ENCODE measurements at regions not wholly inside any gene's neighbourhood (a gene's known extent, or its start where the extent isn't known, plus 50 kb on each side); places are given as distances from the start of the nearest gene placed in this dataset. TPM values are rescaled to one million over a fixed set of nuclear protein-coding genes. Genes with fewer than 3 reads are reported as not detected.

GRCh38 chr2:201532686-201533304, 81.3 kb downstream of the STRADB start:
- in situ Hi-C loops (cut with MboI; ENCODE audit: low sequenced_read_pairs): no loop called here
- H3K27ac ChIP-seq (ENCODE audit: insufficient read depth, low read length): no peak overlapping the region
- no TSS peak for BruUV-seq (replicated peaks)

More at GRCh38 chr2:201532686-201533304, 81.3 kb downstream of the STRADB start:
- H2AFZ ChIP-seq (replicated peaks; ENCODE audit: low read length, poor library complexity): no peak overlapping the region
- no peak overlapping the region for H3K14ac ChIP-seq (replicated peaks; ENCODE audit: low read depth, low read length)
- ChIA-PET CTCF (no interaction called here), POLR2A (ENCODE audit: unreplicated experiment) (no interaction called here)
- H3K4me3 ChIP-seq (ENCODE audit: insufficient read depth, low read depth, low read length): no peak overlapping the region
- WGBS, 2 experiments (ENCODE audit: extremely low coverage in 2 of 2, insufficient read length in 1 of 2): 23% methylated on average over 2 of the region's 2 CpGs; no CpG with 5 or more reads in 1 of the 2 experiments
- peak overlapping the region; percentile 76 for H2BK120ac ChIP-seq (ENCODE audit: low read depth, low read length)
- dilution Hi-C loops (cut with HindIII; ENCODE audit: low sequenced_read_pairs, unreplicated experiment) (no loop called here), intact Hi-C loops (cut with micrococcal nuclease) (no loop called here)
- no peak overlapping the region for H3K9ac ChIP-seq (ENCODE audit: low read depth, low read length)
- H4K91ac ChIP-seq (ENCODE audit: insufficient read depth, low read depth, low read length): no peak overlapping the region
- H3K4me1 ChIP-seq (ENCODE audit: control insufficient read depth, insufficient read depth, low read length): no peaks in the 10 kb centered on the region
- no peak overlapping the region for H3K18ac ChIP-seq (ENCODE audit: low read depth, low read length)
- no peak overlapping the region for H4K5ac ChIP-seq (ENCODE audit: low read depth, low read length)
- H2AK5ac ChIP-seq (ENCODE audit: low read depth, low read length): no peak overlapping the region
- peak overlapping the region; percentile 17; the same call in 1 of the 2 replicates for H3K4ac ChIP-seq (ENCODE audit: low read depth, low read length)
- H3K9me1 ChIP-seq (ENCODE audit: insufficient read depth, low read length): no peaks in the 10 kb centered on the region
- ATAC-seq (ENCODE audit: low read depth): peak; percentile 87
- H3K27me3 ChIP-seq (ENCODE audit: control insufficient read depth, insufficient read depth, low read length): no peaks in the 10 kb centered on the region
- no peaks in the 10 kb centered on the region for H3K36me3 ChIP-seq (ENCODE audit: control insufficient read depth, insufficient read depth, low read length)
- H3K4me2 ChIP-seq (ENCODE audit: low read depth, low read length): no peak overlapping the region
- H2BK5ac ChIP-seq (ENCODE audit: low read depth, low read length, poor library complexity, severe bottlenecking): no peak overlapping the region
- H3K56ac ChIP-seq (ENCODE audit: extremely low read depth, insufficient read depth, low read length): no peak overlapping the region
- H2AK9ac ChIP-seq (replicated peaks; ENCODE audit: low read depth, low read length, poor library complexity): no peak overlapping the region
- TF ChIP-seq MAFK (IDR thresholded peaks at IDR 0.05; ENCODE audit: low read depth, low read length): no peak
- no peak for TF ChIP-seq POLR2A (IDR thresholded peaks at IDR 0.05; ENCODE audit: low read depth, low read length)
- no peak for TF ChIP-seq SMC3 (IDR thresholded peaks at IDR 0.05; ENCODE audit: low read depth, low read length)
- no peak for TF ChIP-seq ELK1 (IDR thresholded peaks at IDR 0.05; ENCODE audit: borderline replicate concordance, low read depth, low read length)
- peak; percentile 82 for TF ChIP-seq FOS (IDR thresholded peaks at IDR 0.05; ENCODE audit: low read depth, low read length)
- no peak for TF ChIP-seq MXI1 (IDR thresholded peaks at IDR 0.05; ENCODE audit: borderline replicate concordance, low read depth, low read length)
- TF ChIP-seq RCOR1 (IDR thresholded peaks at IDR 0.05; ENCODE audit: insufficient replicate concordance, low read length): no peak
- peak; percentile 27; the same call in 1 of the 2 replicates for TF ChIP-seq BHLHE40 (IDR thresholded peaks at IDR 0.05; ENCODE audit: low read depth, low read length)
- no peak for TF ChIP-seq RFX5 (IDR thresholded peaks at IDR 0.05; ENCODE audit: low read depth, low read length)
- no peak overlapping the region for H3K23ac ChIP-seq (ENCODE audit: low read depth, low read length)
- H2BK15ac ChIP-seq (ENCODE audit: low read depth, low read length): no peak overlapping the region
- H4K8ac ChIP-seq (ENCODE audit: low read depth in 2 of 2, low read length in 2 of 2): no peak overlapping the region
- H4K20me1 ChIP-seq (ENCODE audit: insufficient read depth, low read length): no peaks in the 10 kb centered on the region
- peak overlapping the region; percentile 54; the same call in 1 of the 2 replicates for H2BK20ac ChIP-seq (ENCODE audit: low read depth, low read length)
- no peaks in the 10 kb centered on the region for H3K79me1 ChIP-seq (ENCODE audit: low read depth in 1 of 2, low read length in 2 of 2)
- peak; percentile 93 for DNase-seq
- peaks cover 7% of the 10 kb centered on the region for H3K9me3 ChIP-seq (ENCODE audit: control insufficient read depth, insufficient read depth, low read length)

Small RNAs in the stretch of these regions (microRNA-seq; reads per million reads assigned to microRNA genes)
- not detected for gene MTND4LP16 (ENCODE audit: insufficient read depth, insufficient read length)

Small RNAs in the stretch of these regions (small RNA-seq; reads per million reads assigned to genes)
- 0 reads per million in 5 experiments for gene MTND4LP16
